Esophagus squamous epithelium (tissue), 4 donors: ENCODE measurements at regions not wholly inside any gene's neighbourhood (a gene's known extent, or its start where the extent isn't known, plus 50 kb on each side); places are given as distances from the start of the nearest gene placed in this dataset.

Experiments
- POLR2A ChIP-seq, 4 donors: fragments of 450-650 bp; IDR thresholded peaks; one replicate each; pipeline ENCODE4 v1.6.1; 2017; ENCODE audit warnings: antibody characterized with exemption in 4 of 4, mild to moderate bottlenecking in 4 of 4, moderate library complexity in 3 of 4
- TF ChIP-seq, protein P1 (sequence below), 6 experiments: fragments of 450-650 bp in 4 of 6; fragments of 200-600 bp in 2 of 6; sonication (generic) in 2 of 6; IDR thresholded peaks; one replicate each; pipeline ENCODE4 v1.5.1; 2016 to 2019; ENCODE audit warnings: antibody characterized with exemption in 6 of 6, mild to moderate bottlenecking in 4 of 6, moderate library complexity in 4 of 6

DNA sequence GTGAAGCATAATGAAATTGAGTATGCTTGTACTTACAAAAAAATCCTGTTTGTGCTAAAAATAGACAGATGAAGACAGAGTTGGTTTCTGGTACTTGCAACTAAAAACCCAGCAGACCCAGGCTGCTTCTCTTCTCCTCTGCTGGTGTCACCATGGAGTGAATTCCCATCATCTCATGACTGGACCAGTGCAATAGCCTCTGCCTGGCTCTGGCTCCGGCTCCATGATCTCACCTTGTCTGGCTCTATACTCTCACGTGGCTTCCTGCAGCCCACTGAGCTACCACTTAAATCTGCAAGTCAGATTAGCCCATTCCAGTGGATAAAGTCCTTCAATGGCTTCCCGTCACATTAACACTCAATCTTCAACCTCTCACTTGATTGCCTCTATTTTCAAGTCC lies 129.2 kb upstream of the CADPS start:
- TF ChIP-seq, protein P1, sequence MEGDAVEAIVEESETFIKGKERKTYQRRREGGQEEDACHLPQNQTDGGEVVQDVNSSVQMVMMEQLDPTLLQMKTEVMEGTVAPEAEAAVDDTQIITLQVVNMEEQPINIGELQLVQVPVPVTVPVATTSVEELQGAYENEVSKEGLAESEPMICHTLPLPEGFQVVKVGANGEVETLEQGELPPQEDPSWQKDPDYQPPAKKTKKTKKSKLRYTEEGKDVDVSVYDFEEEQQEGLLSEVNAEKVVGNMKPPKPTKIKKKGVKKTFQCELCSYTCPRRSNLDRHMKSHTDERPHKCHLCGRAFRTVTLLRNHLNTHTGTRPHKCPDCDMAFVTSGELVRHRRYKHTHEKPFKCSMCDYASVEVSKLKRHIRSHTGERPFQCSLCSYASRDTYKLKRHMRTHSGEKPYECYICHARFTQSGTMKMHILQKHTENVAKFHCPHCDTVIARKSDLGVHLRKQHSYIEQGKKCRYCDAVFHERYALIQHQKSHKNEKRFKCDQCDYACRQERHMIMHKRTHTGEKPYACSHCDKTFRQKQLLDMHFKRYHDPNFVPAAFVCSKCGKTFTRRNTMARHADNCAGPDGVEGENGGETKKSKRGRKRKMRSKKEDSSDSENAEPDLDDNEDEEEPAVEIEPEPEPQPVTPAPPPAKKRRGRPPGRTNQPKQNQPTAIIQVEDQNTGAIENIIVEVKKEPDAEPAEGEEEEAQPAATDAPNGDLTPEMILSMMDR (IDR thresholded peaks at IDR 0.05): no peak
- no peak for TF ChIP-seq POLR2A (IDR thresholded peaks at IDR 0.05)
